Testis (tissue), 2 donors: ENCODE measurements at regions not wholly inside any gene's neighbourhood (a gene's known extent, or its start where the extent isn't known, plus 50 kb on each side); places are given as distances from the start of the nearest gene placed in this dataset.

Source experiments
- DNase-seq: peaks from one replicate; pipeline ENCODE4 v3.0.0-alpha.2; 2019
- H3K27ac ChIP-seq, 2 donors: fragments of 200-600 bp; sonication (generic); one replicate each; pipeline ENCODE4 v1.5.1; 2019
- H3K27me3 ChIP-seq: fragments of 200-600 bp; sonication (generic); one replicate; pipeline ENCODE4 v1.5.1; 2019
- H3K36me3 ChIP-seq: fragments of 200-600 bp; sonication (generic); one replicate; pipeline ENCODE4 v1.5.1; 2017; ENCODE audit warnings: low read depth; ENCODE audit errors: missing control alignments
- H3K4me1 ChIP-seq: fragments of 200-600 bp; sonication (generic); one replicate; pipeline ENCODE4 v1.5.1; 2019
- H3K4me3 ChIP-seq, 2 donors: fragments of 200-600 bp; sonication (generic); one replicate each; pipeline ENCODE4 v1.5.1; 2017 to 2019
- H3K9me3 ChIP-seq: fragments of 200-600 bp; sonication (generic); one replicate; pipeline ENCODE4 v1.5.1; 2017
- POLR2A ChIP-seq: fragments of 450-650 bp; IDR thresholded peaks from one replicate; pipeline ENCODE4 v1.6.1; 2017; ENCODE audit warnings: antibody characterized with exemption, mild to moderate bottlenecking, moderate library complexity
- WGBS, 2 donors: methylation state at CpG; one replicate each; pipeline ENCODE4 v1.1.5; 2018; 5-methylcytosine and 5-hydroxymethylcytosine counted together
- intact Hi-C: fragments of 100-400 bp; cut with DNase I; formaldehyde crosslinking; loops from one replicate; pipeline ENCODE4 v1.15.1; 2023; ENCODE audit warnings: low total_unique reads
- TF ChIP-seq, protein P1 (sequence below), 3 experiments: fragments of 450-650 bp in 2 of 3; fragments of 200-600 bp in 1 of 3; sonication (generic) in 1 of 3; IDR thresholded peaks; one replicate each; pipeline ENCODE4 v1.5.1; 2016 to 2019; ENCODE audit warnings: antibody characterized with exemption in 3 of 3, mild to moderate bottlenecking in 2 of 3, moderate library complexity in 1 of 3

DNA sequence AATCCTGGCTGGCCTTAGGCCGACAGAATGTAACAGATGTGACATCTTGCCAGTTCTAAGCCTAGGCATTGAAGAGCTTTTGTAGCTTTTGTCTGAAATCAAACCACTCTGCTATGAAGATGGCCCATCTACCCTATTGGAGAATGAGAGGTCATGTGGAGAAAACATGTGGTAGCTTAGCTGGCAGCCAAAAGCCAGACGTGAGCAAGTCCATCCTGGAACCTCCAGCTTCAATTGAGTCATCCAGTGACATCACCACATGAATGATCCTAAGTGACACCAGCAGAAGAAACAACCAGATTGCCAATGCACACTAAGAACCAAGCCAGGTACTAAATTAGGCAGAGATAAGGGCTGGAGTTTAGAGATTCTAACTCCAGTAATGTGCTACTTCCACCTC lies 154.8 kb upstream of the ZFP42 start:
- no peaks in the 10 kb centered on the region for H3K4me1 ChIP-seq
- TF ChIP-seq, protein P1, sequence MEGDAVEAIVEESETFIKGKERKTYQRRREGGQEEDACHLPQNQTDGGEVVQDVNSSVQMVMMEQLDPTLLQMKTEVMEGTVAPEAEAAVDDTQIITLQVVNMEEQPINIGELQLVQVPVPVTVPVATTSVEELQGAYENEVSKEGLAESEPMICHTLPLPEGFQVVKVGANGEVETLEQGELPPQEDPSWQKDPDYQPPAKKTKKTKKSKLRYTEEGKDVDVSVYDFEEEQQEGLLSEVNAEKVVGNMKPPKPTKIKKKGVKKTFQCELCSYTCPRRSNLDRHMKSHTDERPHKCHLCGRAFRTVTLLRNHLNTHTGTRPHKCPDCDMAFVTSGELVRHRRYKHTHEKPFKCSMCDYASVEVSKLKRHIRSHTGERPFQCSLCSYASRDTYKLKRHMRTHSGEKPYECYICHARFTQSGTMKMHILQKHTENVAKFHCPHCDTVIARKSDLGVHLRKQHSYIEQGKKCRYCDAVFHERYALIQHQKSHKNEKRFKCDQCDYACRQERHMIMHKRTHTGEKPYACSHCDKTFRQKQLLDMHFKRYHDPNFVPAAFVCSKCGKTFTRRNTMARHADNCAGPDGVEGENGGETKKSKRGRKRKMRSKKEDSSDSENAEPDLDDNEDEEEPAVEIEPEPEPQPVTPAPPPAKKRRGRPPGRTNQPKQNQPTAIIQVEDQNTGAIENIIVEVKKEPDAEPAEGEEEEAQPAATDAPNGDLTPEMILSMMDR (IDR thresholded peaks at IDR 0.05) = no peak
- no peak for TF ChIP-seq POLR2A
- H3K4me3 ChIP-seq = no peak overlapping the region
- no peak overlapping the region for H3K27ac ChIP-seq
- intact Hi-C loops = no loop called here
- H3K9me3 ChIP-seq = no peaks in the 10 kb centered on the region
- no peak for DNase-seq
- no peaks in the 10 kb centered on the region for H3K27me3 ChIP-seq
- no peaks in the 10 kb centered on the region for H3K36me3 ChIP-seq
- 44 to 73% methylated on average over 2 of the region's 2 CpGs for WGBS, 2 donors

DNA sequence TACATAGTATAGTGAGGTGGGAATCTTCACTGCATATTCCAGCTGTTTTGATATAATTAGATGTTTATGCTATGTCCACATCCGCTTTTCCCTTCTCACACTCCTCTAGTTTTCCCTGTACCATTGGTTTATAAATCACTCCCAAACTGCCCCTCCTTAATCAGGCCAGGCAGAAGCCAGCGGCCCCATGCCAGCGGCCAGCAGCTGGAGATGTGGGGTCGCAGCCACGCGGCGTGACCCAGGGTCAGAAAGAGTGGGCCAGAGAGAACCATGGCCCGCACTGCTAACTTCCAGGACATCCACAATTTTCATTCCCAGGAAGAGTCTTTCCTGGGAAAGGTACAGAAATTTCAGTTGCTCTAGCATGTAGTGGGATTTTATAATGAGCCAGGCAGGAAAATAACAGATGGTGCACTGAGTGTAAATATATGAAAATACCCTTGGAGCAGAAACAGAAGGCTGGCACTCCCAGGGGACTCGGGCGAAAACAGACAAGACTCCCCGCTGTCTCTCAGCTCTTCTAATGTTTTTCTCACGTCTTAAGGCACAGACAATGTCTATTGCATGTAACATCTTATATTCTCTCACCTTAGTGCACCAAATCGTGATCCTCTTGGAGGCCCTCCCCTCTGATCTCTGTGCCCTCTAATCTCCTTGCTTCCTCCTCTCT lies 145.9 kb upstream of the ZFP42 start:
- 61 to 69% methylated on average over 13 of the region's 13 CpGs for WGBS, 2 donors

DNA sequence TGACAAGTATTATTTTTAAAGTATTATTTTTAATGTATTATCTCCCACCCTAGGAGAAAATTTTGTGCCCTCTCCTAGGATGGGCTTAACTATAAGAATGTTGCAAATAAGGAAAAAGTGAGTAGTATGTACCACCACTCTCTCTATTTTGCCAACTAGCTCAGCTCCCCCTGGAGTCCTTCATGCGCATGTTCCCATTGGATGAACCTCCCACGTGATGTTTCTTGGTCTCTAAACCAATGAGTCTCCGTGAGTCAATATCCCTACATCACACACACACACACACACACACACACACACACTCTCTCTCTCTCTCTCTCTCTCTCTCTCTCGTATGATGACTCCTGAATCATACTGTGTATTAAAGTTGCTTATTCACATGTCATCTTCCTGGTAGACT lies 129.7 kb upstream of the ZFP42 start:
- no peak overlapping the region for H3K27ac ChIP-seq
- no peak for TF ChIP-seq POLR2A
- TF ChIP-seq, protein P1 (IDR thresholded peaks at IDR 0.05) = no peak
- H3K27me3 ChIP-seq = no peaks in the 10 kb centered on the region
- 53 to 75% methylated on average over 4 of the region's 4 CpGs for WGBS, 2 donors
- intact Hi-C loops = no loop called here
- H3K4me1 ChIP-seq = no peaks in the 10 kb centered on the region
- H3K36me3 ChIP-seq = no peaks in the 10 kb centered on the region
- no peak overlapping the region for H3K4me3 ChIP-seq
- H3K9me3 ChIP-seq = no peaks in the 10 kb centered on the region
- DNase-seq = no peak

More for the DNA sequence above, 145.9 kb upstream of the ZFP42 start:
- intact Hi-C loops = no loop called here
- no peak for TF ChIP-seq POLR2A
- TF ChIP-seq, protein P1 (IDR thresholded peaks at IDR 0.05) = no peak
- H3K27ac ChIP-seq = no peak overlapping the region
- no peaks in the 10 kb centered on the region for H3K4me1 ChIP-seq
- no peak for DNase-seq
- H3K27me3 ChIP-seq = no peaks in the 10 kb centered on the region
- H3K36me3 ChIP-seq = no peaks in the 10 kb centered on the region
- no peak overlapping the region for H3K4me3 ChIP-seq
- H3K9me3 ChIP-seq = no peaks in the 10 kb centered on the region

DNA sequence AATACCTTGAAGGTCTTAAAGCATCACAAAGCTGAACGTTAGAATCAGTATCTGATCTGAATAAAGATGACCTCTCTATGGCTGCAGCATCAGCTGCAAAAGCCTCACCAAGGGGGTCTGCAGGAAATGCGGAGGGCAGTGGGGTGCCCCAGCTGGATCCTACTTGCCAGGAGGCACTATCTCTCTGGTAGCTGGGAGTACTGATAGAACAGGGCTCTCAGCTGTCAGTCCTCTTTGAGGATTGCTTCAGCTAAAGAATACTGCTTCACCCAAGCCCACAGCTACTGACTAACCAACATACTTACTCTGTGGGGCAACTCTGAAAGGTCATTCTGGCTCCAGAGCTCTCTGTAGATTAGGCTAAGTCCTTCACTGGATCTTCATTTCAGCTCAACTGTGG lies 112.5 kb upstream of the ZFP42 start:
- H3K27ac ChIP-seq = no peak overlapping the region
- WGBS, 2 donors = 47 to 78% methylated on average over 2 of the region's 2 CpGs
- intact Hi-C loops = no loop called here
- H3K4me3 ChIP-seq = no peak overlapping the region
- H3K36me3 ChIP-seq = no peaks in the 10 kb centered on the region
- no peaks in the 10 kb centered on the region for H3K9me3 ChIP-seq
- no peak for DNase-seq
- H3K4me1 ChIP-seq = no peaks in the 10 kb centered on the region
- TF ChIP-seq POLR2A = no peak
- TF ChIP-seq, protein P1 (IDR thresholded peaks at IDR 0.05) = no peak
- H3K27me3 ChIP-seq = no peaks in the 10 kb centered on the region

DNA sequence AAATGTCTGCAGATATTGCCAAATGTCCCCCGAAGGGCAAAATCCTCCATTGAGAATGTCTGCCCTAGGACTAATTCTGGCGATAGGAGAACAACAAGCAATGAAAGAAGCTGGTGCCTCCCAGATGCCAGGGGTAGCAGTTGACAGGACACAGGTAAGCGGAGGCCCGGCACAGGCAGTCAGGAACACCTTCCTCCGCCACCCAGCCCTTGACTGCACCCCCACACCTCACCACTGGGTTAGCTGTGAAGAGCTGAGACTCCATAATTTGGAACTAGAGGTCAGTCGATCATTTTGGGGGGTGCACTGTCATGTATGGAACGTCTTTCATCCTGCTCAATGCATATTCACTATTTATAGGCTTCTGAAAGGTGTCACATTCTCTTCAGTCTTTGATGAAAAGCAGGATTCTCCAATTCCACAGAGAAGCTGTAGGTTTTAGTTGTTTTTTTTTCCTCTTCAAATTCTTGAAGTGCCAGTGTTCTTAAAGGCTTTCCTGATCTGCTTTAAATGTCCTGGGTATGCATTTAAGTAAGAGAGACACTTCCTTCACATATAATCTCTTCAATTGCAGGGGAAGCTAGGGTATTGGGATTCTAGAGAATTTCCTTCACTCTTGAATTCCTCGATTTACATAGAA lies 111.6 kb upstream of the ZFP42 start:
- TF ChIP-seq, protein P1 (IDR thresholded peaks at IDR 0.05) = no peak
- no peak for TF ChIP-seq POLR2A
- DNase-seq = no peak
- Histone ChIP-seq H3K4me3 (no peak overlapping the region), H3K4me1 (no peaks in the 10 kb centered on the region), H3K36me3 (no peaks in the 10 kb centered on the region), H3K9me3 (no peaks in the 10 kb centered on the region), H3K27me3 (no peaks in the 10 kb centered on the region), H3K27ac (no peak overlapping the region)
- intact Hi-C loops = no loop called here
- WGBS, 2 donors = 83% methylated on average over 8 of the region's 8 CpGs
